ENCODE measurements at regions not wholly inside any gene's neighbourhood (a gene's known extent, or its start where the extent isn't known, plus 50 kb on each side); places are given as distances from the start of the nearest gene placed in this dataset.

GRCh38 chr5:21097661-21098060 is 1109.7 kb upstream of the CDH18 start:
- no peak for TF ChIP-seq ZFX (IDR thresholded peaks at IDR 0.05; ENCODE audit: borderline replicate concordance)
- no peak overlapping the region for H3K27ac ChIP-seq

- TF ChIP-seq CTCF (IDR thresholded peaks at IDR 0.05) (no peak), ZFX (IDR thresholded peaks at IDR 0.05; ENCODE audit: borderline replicate concordance) (no peak)
- H3K27ac ChIP-seq = no peak overlapping the region
Observed at GRCh38 chr5:21094619-21095018, 1106.6 kb upstream of the CDH18 start.

GRCh38 chr5:21087766-21088165 is 1099.8 kb upstream of the CDH18 start:
- H3K27ac ChIP-seq = no peak overlapping the region
- no peak for TF ChIP-seq CTCF (IDR thresholded peaks at IDR 0.05)
- TF ChIP-seq ZFX (IDR thresholded peaks at IDR 0.05; ENCODE audit: borderline replicate concordance) = no peak

- no peak for TF ChIP-seq ZFX (IDR thresholded peaks at IDR 0.05; ENCODE audit: borderline replicate concordance)
- TF ChIP-seq CTCF (IDR thresholded peaks at IDR 0.05) = no peak
Observed at GRCh38 chr5:21085791-21086190, 1097.8 kb upstream of the CDH18 start.

GRCh38 chr5:21071986-21072385 is 1084.0 kb upstream of the CDH18 start:
- TF ChIP-seq ZFX (IDR thresholded peaks at IDR 0.05; ENCODE audit: borderline replicate concordance) (no peak), CTCF (IDR thresholded peaks at IDR 0.05) (no peak)
- no peak overlapping the region for H3K27ac ChIP-seq

More at GRCh38 chr5:21085791-21086190, 1097.8 kb upstream of the CDH18 start:
- H3K27ac ChIP-seq = no peak overlapping the region

- TF ChIP-seq CTCF (IDR thresholded peaks at IDR 0.05) (no peak), ZFX (IDR thresholded peaks at IDR 0.05; ENCODE audit: borderline replicate concordance) (no peak)
- H3K27ac ChIP-seq = no peak overlapping the region
Observed at GRCh38 chr5:21071421-21071820, 1083.4 kb upstream of the CDH18 start.

GRCh38 chr5:21070858-21071257 is 1082.9 kb upstream of the CDH18 start:
- H3K27ac ChIP-seq = no peak overlapping the region
- TF ChIP-seq CTCF (IDR thresholded peaks at IDR 0.05) = no peak
- no peak for TF ChIP-seq ZFX (IDR thresholded peaks at IDR 0.05; ENCODE audit: borderline replicate concordance)

- TF ChIP-seq ZFX (IDR thresholded peaks at IDR 0.05; ENCODE audit: borderline replicate concordance) (no peak), CTCF (IDR thresholded peaks at IDR 0.05) (no peak)
- H3K27ac ChIP-seq = no peak overlapping the region
Observed at GRCh38 chr5:21067724-21068123, 1079.7 kb upstream of the CDH18 start.
